ENCODE measurements at regions not wholly inside any gene's neighbourhood (a gene's known extent, or its start where the extent isn't known, plus 50 kb on each side); places are given as distances from the start of the nearest gene placed in this dataset.

GRCh38 chr13:76758257-76758656, 127.9 kb downstream of the KCTD12 start:
- TF ChIP-seq POLR2A (IDR thresholded peaks at IDR 0.05; ENCODE audit: low read depth, low read length) (no peak), TAF1 (IDR thresholded peaks at IDR 0.05; ENCODE audit: borderline replicate concordance, low read depth, low read length) (no peak), POLR2AphosphoS5 (IDR thresholded peaks at IDR 0.05; ENCODE audit: low read depth, low read length) (no peak)
